SK-N-SH treated with all-trans-retinoic acid at 6 μM for 48 hours (cell line): ENCODE measurements at regions not wholly inside any gene's neighbourhood (a gene's known extent, or its start where the extent isn't known, plus 50 kb on each side); places are given as distances from the start of the nearest gene placed in this dataset.

ENCODE experiments used
- ATAC-seq: fragments of 200-7000 bp; cut with Tn5 transposase; 3 replicates; pipeline ENCODE4 v1.9.1; 2020; ENCODE audit warnings: mild to moderate bottlenecking, moderate library complexity
- ARNTL ChIP-seq: fragments of 450-650 bp; formaldehyde crosslinking; IDR thresholded peaks from 2 replicates; pipeline ENCODE4 v1.5.0; 2020; ENCODE audit warnings: low read depth, mild to moderate bottlenecking, moderate library complexity, borderline replicate concordance
- BACH2 ChIP-seq: fragments of 250-450 bp; sonication (Bioruptor Pico); IDR thresholded peaks from 2 replicates; pipeline ENCODE4 v1.9.0; 2021; ENCODE audit warnings: mild to moderate bottlenecking, borderline replicate concordance
- ESRRG ChIP-seq: fragments of 250-450 bp; sonication (Bioruptor Pico); IDR thresholded peaks from 2 replicates; pipeline ENCODE4 v1.6.1; 2021; ENCODE audit warnings: mild to moderate bottlenecking
- GLIS3 ChIP-seq: fragments of 250-450 bp; sonication (Bioruptor Pico); IDR thresholded peaks from 2 replicates; pipeline ENCODE4 v1.5.0; 2020; ENCODE audit warnings: mild to moderate bottlenecking, moderate library complexity
- ISL1 ChIP-seq: fragments of 250-450 bp; sonication (Bioruptor Pico); IDR thresholded peaks from 2 replicates; pipeline ENCODE4 v2.1.2; 2022; ENCODE audit warnings: mild to moderate bottlenecking, moderate library complexity
- OSR1 ChIP-seq: fragments of 250-450 bp; sonication (Bioruptor Pico); IDR thresholded peaks from 2 replicates; pipeline ENCODE4 v1.8.0; 2022; ENCODE audit warnings: moderate library complexity, mild to moderate bottlenecking, inconsistent platforms
- PPARA ChIP-seq: fragments of 250-450 bp; sonication (Bioruptor Pico); IDR thresholded peaks from 2 replicates; pipeline ENCODE4 v1.5.0; 2020; ENCODE audit warnings: mild to moderate bottlenecking, borderline replicate concordance
- RARB ChIP-seq: fragments of 250-450 bp; sonication (Bioruptor Pico); IDR thresholded peaks from 2 replicates; pipeline ENCODE4 v1.8.0; 2021; ENCODE audit warnings: mild to moderate bottlenecking, moderate library complexity
- TCF4 ChIP-seq: fragments of 250-450 bp; sonication (Bioruptor Pico); IDR thresholded peaks from 2 replicates; pipeline ENCODE4 v1.8.0; 2021; ENCODE audit warnings: mild to moderate bottlenecking, moderate library complexity, borderline replicate concordance
- TOX ChIP-seq: fragments of 250-450 bp; sonication (Bioruptor Pico); IDR thresholded peaks from 2 replicates; pipeline ENCODE4 v1.8.0; 2021; ENCODE audit warnings: mild to moderate bottlenecking, moderate library complexity, borderline replicate concordance
- TSHZ2 ChIP-seq: fragments of 250-450 bp; sonication (Bioruptor Pico); IDR thresholded peaks from 2 replicates; pipeline ENCODE4 v1.5.0; 2020; ENCODE audit warnings: mild to moderate bottlenecking, moderate library complexity
- ZC3H10 ChIP-seq: fragments of 250-450 bp; sonication (Bioruptor Pico); IDR thresholded peaks from 2 replicates; pipeline ENCODE4 v1.5.1; 2021; ENCODE audit warnings: mild to moderate bottlenecking, moderate library complexity
- ZFP3 ChIP-seq: fragments of 250-450 bp; sonication (Bioruptor Pico); IDR thresholded peaks from 2 replicates; pipeline ENCODE4 v1.5.0; 2020; ENCODE audit warnings: mild to moderate bottlenecking, moderate library complexity
- ZFP30 ChIP-seq: fragments of 450-650 bp; formaldehyde crosslinking; IDR thresholded peaks from 2 replicates; pipeline ENCODE4 v1.5.0; 2022; ENCODE audit warnings: mild to moderate bottlenecking, moderate library complexity
- ZNF565 ChIP-seq: fragments of 450-650 bp; formaldehyde crosslinking; conservative IDR thresholded peaks from 2 replicates; pipeline ENCODE4 v1.5.0; 2020; ENCODE audit warnings: low read depth, mild to moderate bottlenecking, moderate library complexity
- ZNF70 ChIP-seq: fragments of 450-650 bp; formaldehyde crosslinking; IDR thresholded peaks from 2 replicates; pipeline ENCODE4 v1.5.0; 2020; ENCODE audit warnings: mild to moderate bottlenecking, moderate library complexity
- ZNF8 ChIP-seq: fragments of 450-650 bp; formaldehyde crosslinking; IDR thresholded peaks from 2 replicates; pipeline ENCODE4 v1.5.0; 2020; ENCODE audit warnings: mild to moderate bottlenecking, moderate library complexity
- TF ChIP-seq, protein P1 (sequence below): fragments of 250-450 bp; sonication (Bioruptor Pico); IDR thresholded peaks from 2 replicates; pipeline ENCODE4 v1.5.1; 2020; ENCODE audit warnings: low read depth, mild to moderate bottlenecking, moderate library complexity
- TF ChIP-seq, protein P2 (sequence below): fragments of 250-450 bp; sonication (Bioruptor Pico); IDR thresholded peaks from 2 replicates; pipeline ENCODE4 v1.5.1; 2021; ENCODE audit warnings: mild to moderate bottlenecking, moderate library complexity
- TF ChIP-seq, protein P3 (sequence below): fragments of 250-450 bp; sonication (Bioruptor Pico); IDR thresholded peaks from 2 replicates; pipeline ENCODE4 v1.8.0; 2020; ENCODE audit warnings: mild to moderate bottlenecking, moderate library complexity, borderline replicate concordance

DNA sequence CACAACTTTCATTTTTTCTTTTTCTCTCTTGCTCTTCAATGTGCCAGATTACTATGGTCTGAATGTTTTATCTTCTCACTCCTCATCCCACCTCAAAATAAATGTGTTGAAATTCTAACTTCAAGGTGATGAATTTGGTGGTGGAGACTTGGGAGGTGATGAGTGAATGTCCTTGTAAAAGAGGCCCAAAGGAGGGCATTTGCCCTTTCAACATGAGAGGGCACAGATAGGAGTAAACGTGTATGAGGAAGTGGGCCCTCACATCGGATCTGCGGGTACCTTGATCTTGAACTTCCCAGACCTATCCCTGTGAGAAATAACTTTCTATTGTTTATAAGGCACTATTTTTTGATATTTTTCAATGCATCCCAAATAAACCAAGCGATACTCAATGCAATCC lies 412.3 kb upstream of the ADGRL2 start:
- ATAC-seq: no peak
- TF ChIP-seq ISL1 (CRISPR knock-in tag) (no peak), GLIS3 (no peak), TCF4 (no peak), PPARA (CRISPR knock-in tag) (no peak), ESRRG (CRISPR knock-in tag) (no peak), TSHZ2 (CRISPR knock-in tag) (no peak), BACH2 (no peak), ZFP3 (no peak), OSR1 (CRISPR knock-in tag) (no peak), RARB (no peak), ZFP30 (CRISPR knock-in tag) (no peak)

DNA sequence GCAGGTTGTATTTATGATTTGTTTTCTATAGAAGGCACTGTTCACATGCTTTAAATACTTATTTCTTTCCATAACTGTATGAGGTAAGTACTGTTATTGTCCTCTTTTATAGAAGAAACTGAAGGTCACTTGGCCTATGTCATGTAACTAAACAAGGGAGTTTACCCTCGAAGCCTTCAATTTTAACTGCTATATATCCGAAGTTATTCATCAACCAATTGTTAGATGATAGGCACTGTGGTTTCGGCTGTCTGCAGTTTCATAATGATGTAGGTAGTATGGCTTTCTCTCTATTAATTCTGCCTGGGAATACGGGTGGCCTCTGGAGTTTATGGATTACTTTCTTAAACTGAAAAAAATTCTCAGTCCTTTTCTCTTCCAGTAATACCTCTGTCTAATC lies 413.3 kb upstream of the ADGRL2 start:
- ATAC-seq: no peak
- TF ChIP-seq ZC3H10 (CRISPR knock-in tag): no peak
- no peak for TF ChIP-seq ZNF8 (CRISPR knock-in tag)
- no peak for TF ChIP-seq PPARA (CRISPR knock-in tag)
- TF ChIP-seq, protein P1, sequence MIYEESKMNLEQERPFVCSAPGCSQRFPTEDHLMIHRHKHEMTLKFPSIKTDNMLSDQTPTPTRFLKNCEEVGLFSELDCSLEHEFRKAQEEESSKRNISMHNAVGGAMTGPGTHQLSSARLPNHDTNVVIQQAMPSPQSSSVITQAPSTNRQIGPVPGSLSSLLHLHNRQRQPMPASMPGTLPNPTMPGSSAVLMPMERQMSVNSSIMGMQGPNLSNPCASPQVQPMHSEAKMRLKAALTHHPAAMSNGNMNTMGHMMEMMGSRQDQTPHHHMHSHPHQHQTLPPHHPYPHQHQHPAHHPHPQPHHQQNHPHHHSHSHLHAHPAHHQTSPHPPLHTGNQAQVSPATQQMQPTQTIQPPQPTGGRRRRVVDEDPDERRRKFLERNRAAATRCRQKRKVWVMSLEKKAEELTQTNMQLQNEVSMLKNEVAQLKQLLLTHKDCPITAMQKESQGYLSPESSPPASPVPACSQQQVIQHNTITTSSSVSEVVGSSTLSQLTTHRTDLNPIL: no peak
- TF ChIP-seq OSR1 (CRISPR knock-in tag): no peak
- no peak for TF ChIP-seq TOX (CRISPR knock-in tag)
- TF ChIP-seq ESRRG (CRISPR knock-in tag): no peak

DNA sequence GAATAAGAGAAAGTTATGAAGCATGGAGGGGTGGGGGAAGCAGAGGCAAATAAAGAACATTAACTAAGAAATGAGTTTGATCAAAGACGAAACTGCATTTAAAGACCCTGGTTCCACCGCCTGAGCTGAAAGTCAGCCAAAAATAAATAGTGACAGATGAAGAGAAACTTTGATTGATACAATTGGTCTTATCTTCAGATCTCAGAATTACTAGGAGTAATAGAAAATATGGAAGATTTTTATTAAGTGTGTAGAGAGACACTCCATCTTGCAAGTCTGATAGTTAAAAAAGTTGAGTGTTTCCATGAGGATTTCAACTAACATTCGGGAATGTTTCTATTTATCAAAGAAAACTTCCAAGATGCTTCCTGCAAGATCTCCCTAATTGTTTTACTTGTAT lies 418.2 kb upstream of the ADGRL2 start:
- ATAC-seq: no peak
- TF ChIP-seq ZNF70 (CRISPR knock-in tag) (no peak), ESRRG (CRISPR knock-in tag) (no peak), ZNF8 (CRISPR knock-in tag) (no peak), TSHZ2 (CRISPR knock-in tag) (no peak), RARB (no peak), TOX (CRISPR knock-in tag) (no peak), ZNF565 (no peak), ZFP30 (CRISPR knock-in tag) (no peak), OSR1 (CRISPR knock-in tag) (no peak), ARNTL (no peak), ZFP3 (no peak), BACH2 (no peak), TCF4 (no peak), GLIS3 (no peak)
- TF ChIP-seq, protein P2, sequence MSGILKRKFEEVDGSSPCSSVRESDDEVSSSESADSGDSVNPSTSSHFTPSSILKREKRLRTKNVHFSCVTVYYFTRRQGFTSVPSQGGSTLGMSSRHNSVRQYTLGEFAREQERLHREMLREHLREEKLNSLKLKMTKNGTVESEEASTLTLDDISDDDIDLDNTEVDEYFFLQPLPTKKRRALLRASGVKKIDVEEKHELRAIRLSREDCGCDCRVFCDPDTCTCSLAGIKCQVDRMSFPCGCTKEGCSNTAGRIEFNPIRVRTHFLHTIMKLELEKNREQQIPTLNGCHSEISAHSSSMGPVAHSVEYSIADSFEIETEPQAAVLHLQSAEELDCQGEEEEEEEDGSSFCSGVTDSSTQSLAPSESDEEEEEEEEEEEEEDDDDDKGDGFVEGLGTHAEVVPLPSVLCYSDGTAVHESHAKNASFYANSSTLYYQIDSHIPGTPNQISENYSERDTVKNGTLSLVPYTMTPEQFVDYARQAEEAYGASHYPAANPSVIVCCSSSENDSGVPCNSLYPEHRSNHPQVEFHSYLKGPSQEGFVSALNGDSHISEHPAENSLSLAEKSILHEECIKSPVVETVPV (CRISPR knock-in tag): no peak
- TF ChIP-seq, protein P1: no peak
- TF ChIP-seq, protein P3, sequence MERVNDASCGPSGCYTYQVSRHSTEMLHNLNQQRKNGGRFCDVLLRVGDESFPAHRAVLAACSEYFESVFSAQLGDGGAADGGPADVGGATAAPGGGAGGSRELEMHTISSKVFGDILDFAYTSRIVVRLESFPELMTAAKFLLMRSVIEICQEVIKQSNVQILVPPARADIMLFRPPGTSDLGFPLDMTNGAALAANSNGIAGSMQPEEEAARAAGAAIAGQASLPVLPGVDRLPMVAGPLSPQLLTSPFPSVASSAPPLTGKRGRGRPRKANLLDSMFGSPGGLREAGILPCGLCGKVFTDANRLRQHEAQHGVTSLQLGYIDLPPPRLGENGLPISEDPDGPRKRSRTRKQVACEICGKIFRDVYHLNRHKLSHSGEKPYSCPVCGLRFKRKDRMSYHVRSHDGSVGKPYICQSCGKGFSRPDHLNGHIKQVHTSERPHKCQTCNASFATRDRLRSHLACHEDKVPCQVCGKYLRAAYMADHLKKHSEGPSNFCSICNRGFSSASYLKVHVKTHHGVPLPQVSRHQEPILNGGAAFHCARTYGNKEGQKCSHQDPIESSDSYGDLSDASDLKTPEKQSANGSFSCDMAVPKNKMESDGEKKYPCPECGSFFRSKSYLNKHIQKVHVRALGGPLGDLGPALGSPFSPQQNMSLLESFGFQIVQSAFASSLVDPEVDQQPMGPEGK (CRISPR knock-in tag): no peak
